ENCODE measurements at regions not wholly inside any gene's neighbourhood (a gene's known extent, or its start where the extent isn't known, plus 50 kb on each side); places are given as distances from the start of the nearest gene placed in this dataset.

- no peak overlapping the region for H3K9ac ChIP-seq (ENCODE audit: extremely low read depth, insufficient read length, low read length)
- H2BK120ac ChIP-seq (ENCODE audit: low read depth, low read length, poor library complexity, severe bottlenecking): no peak overlapping the region
- H3K9me3 ChIP-seq (ENCODE audit: control insufficient read depth, low read depth, low read length): peaks cover 8% of the 10 kb centered on the region
- no peaks in the 10 kb centered on the region for H3K79me1 ChIP-seq (ENCODE audit: insufficient read depth, low read depth, low read length, poor library complexity, severe bottlenecking)
- H2BK5ac ChIP-seq (ENCODE audit: insufficient read length, low read length): no peak overlapping the region
- Mint-ChIP-seq H3K27ac (no peak overlapping the region; a peak in 1 of 7 replicates), H3K36me3 (ENCODE audit: insufficient read depth in 1 of 3, low read depth in 3 of 3) (peaks cover 5 to 10% (median 9%) of the 10 kb centered on the region in 3 experiments), H3K27me3 (ENCODE audit: low read depth) (no peaks in the 10 kb centered on the region), H3K4me3 (no peak overlapping the region), H3K4me1 (no peaks in the 10 kb centered on the region), H3K9me3 (peaks cover 15 to 17% of the 10 kb centered on the region in 2 experiments)
- H2AK5ac ChIP-seq (ENCODE audit: insufficient read length, low read length): no peak overlapping the region
- no peak overlapping the region for H3K4ac ChIP-seq (ENCODE audit: low read depth, low read length)
- no peak overlapping the region for H2BK20ac ChIP-seq (ENCODE audit: low read depth, low read length, poor library complexity, severe bottlenecking)
- no peak overlapping the region for H4K5ac ChIP-seq (ENCODE audit: insufficient read length, low read depth, low read length)
- H3K4me1 ChIP-seq (ENCODE audit: insufficient read depth, low read length): no peaks in the 10 kb centered on the region
- no peak overlapping the region for H3K14ac ChIP-seq (ENCODE audit: insufficient read depth, low read length)
- no peak overlapping the region for H3K23ac ChIP-seq (ENCODE audit: insufficient read length, low read depth, low read length)
- H3K79me2 ChIP-seq (ENCODE audit: insufficient read depth, low read length): no peaks in the 10 kb centered on the region
- no peaks in the 10 kb centered on the region for H4K20me1 ChIP-seq (ENCODE audit: control insufficient read depth, insufficient read depth, insufficient read length)
- H2AFZ ChIP-seq (ENCODE audit: low read length): no peak overlapping the region
- H3K27me3 ChIP-seq (ENCODE audit: insufficient read depth, low read length): no peaks in the 10 kb centered on the region
- H3T11ph ChIP-seq (ENCODE audit: low read length): no peak overlapping the region
- no CpG with 5 or more reads among the region's 7 CpGs for WGBS (ENCODE audit: extremely low coverage, insufficient read length, low lambda C conversion rate)
- no peak overlapping the region for H2BK12ac ChIP-seq (ENCODE audit: insufficient read length, low read depth, low read length)
- no peak overlapping the region for H4K91ac ChIP-seq (ENCODE audit: insufficient read length, low read depth, low read length)
- no peak overlapping the region for H3K4me2 ChIP-seq (ENCODE audit: insufficient read depth, insufficient read length, low read length)
- no peak for TF ChIP-seq CTCF (conservative IDR thresholded peaks at IDR 0.05)
- no peak overlapping the region for H4K8ac ChIP-seq (replicated peaks; ENCODE audit: insufficient read length, low read depth, low read length)
- no peak overlapping the region for H2BK15ac ChIP-seq (ENCODE audit: low read depth, low read length)
- no peak overlapping the region for H3K27ac ChIP-seq (ENCODE audit: insufficient read length, low read depth, low read length)
- H3K18ac ChIP-seq (ENCODE audit: insufficient read length, low read depth, low read length): no peak overlapping the region
- H3K23me2 ChIP-seq (ENCODE audit: insufficient read length, low read depth, low read length, poor library complexity, severe bottlenecking): no peaks in the 10 kb centered on the region
- DNase-seq: no peak
- H3K56ac ChIP-seq (ENCODE audit: insufficient read length, low read depth, low read length): no peak overlapping the region
These were observed 196.1 kb downstream of the SLC4A3 start for GRCh38 chr2:219823574-219823973.
